ENCODE measurements at regions not wholly inside any gene's neighbourhood (a gene's known extent, or its start where the extent isn't known, plus 50 kb on each side); places are given as distances from the start of the nearest gene placed in this dataset.

DNA sequence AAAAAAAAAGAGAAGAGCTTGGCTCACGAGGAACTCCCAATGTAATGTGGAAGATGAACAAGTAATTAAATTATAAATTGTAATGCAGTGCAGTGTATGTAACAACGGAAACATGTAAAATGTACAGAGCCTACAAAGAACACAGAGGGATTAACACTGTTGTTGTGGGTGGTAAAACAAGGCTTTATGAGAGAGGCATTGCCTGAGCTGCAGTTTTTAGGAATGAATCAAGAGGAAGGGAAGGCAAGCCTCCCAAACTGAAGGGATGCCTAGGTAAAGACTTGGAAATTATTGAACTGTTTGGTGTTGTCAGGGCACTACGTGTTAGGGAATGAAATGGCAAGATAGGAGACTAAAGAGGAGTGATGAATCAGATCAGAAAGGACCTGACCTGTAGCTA, 213.7 kb downstream of the HTR7 start:
- no peaks in the 10 kb centered on the region for H3K36me3 ChIP-seq (ENCODE audit: insufficient read depth, low read length)
- H3K27ac ChIP-seq (ENCODE audit: low read depth, low read length): no peak overlapping the region
- no peaks in the 10 kb centered on the region for H3K9me3 ChIP-seq (ENCODE audit: low read length)
- no peak overlapping the region for H3K4me3 ChIP-seq (ENCODE audit: low read depth in 1 of 2, low read length in 2 of 2)
- no peak overlapping the region for H3K9ac ChIP-seq (ENCODE audit: low read length)
- H3K27me3 ChIP-seq (ENCODE audit: control insufficient read depth in 1 of 2, insufficient read depth in 2 of 2, low read length in 2 of 2): no peaks in the 10 kb centered on the region
- peaks cover 14% of the 10 kb centered on the region for H3K4me1 ChIP-seq (ENCODE audit: insufficient read depth, low read length)

DNA sequence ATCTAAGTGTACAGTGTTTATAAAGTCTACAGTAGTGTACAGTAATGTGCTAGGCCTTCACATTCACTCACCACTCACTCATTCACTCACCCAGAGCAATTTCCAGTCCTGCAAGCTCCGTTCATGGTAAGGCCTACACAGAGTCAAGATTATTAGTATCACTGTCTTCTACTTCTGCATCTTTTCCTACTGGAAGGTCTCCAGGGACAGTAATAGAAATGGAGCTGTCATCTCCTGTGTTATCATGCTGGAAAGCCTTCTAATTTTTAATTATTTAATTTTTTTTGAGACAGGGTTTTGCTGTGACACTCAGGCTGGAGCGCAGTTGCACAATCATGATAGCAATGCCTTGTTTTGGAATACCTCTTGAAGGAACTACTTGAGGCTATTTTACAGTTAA, 207.0 kb downstream of the HTR7 start:
- Histone ChIP-seq H3K27me3 (ENCODE audit: control insufficient read depth in 1 of 2, insufficient read depth in 2 of 2, low read length in 2 of 2) (no peaks in the 10 kb centered on the region), H3K36me3 (ENCODE audit: insufficient read depth, low read length) (no peaks in the 10 kb centered on the region), H3K9ac (ENCODE audit: low read length) (no peak overlapping the region), H3K4me3 (ENCODE audit: low read depth in 1 of 2, low read length in 2 of 2) (no peak overlapping the region), H3K9me3 (ENCODE audit: low read length) (no peaks in the 10 kb centered on the region), H3K27ac (ENCODE audit: low read depth, low read length) (no peak overlapping the region), H3K4me1 (ENCODE audit: insufficient read depth, low read length) (no peaks in the 10 kb centered on the region)

DNA sequence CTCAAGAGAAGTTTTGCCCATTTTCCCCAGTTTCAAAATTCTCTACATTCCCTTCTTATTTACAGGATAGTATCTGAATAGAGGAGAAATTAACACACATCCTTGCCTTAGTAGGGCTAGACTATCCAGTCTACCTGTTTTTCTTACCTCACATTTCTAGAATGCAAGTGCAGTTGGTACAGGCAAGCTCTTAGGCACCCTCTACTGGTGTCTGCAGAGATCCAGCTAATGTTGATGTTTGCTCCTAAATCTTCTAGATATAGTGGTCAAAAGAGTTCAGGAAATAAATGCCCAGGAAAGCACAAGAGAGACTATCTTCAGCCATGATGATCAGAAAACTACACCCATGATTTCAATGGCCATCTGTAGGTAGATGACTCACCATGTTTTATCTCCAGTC, 205.3 kb downstream of the HTR7 start:
- no peak overlapping the region for H3K9ac ChIP-seq (ENCODE audit: low read length)
- no peaks in the 10 kb centered on the region for H3K36me3 ChIP-seq (ENCODE audit: insufficient read depth, low read length)
- H3K27ac ChIP-seq (ENCODE audit: low read depth, low read length): no peak overlapping the region
- no peaks in the 10 kb centered on the region for H3K27me3 ChIP-seq (ENCODE audit: control insufficient read depth in 1 of 2, insufficient read depth in 2 of 2, low read length in 2 of 2)
- H3K9me3 ChIP-seq (ENCODE audit: low read length): no peaks in the 10 kb centered on the region
- H3K4me1 ChIP-seq (ENCODE audit: insufficient read depth, low read length): no peaks in the 10 kb centered on the region
- no peak overlapping the region for H3K4me3 ChIP-seq (ENCODE audit: low read depth in 1 of 2, low read length in 2 of 2)

DNA sequence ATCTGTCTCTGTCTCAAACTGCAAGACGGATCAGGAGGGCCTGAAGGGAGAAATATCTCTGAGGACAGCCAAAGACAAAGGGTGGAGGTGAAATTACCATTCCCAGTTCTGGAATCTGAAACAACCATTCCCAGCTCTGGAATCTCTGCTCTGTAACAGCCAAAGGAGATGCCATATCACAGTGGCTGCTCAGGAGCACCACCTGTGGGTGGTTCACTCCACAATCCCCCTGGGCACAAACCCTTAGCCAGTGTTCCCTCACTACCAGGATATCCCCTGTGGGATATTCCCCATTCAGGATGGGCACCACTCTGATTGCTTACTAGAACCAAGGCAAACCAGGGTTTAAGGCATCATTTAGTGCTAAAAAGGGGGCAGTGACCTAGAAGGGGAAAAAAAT, 199.0 kb downstream of the HTR7 start:
- Histone ChIP-seq H3K9ac (ENCODE audit: low read length) (no peak overlapping the region), H3K36me3 (ENCODE audit: insufficient read depth, low read length) (no peaks in the 10 kb centered on the region), H3K4me1 (ENCODE audit: insufficient read depth, low read length) (no peaks in the 10 kb centered on the region), H3K4me3 (ENCODE audit: low read depth in 1 of 2, low read length in 2 of 2) (no peak overlapping the region), H3K9me3 (ENCODE audit: low read length) (peaks cover 16% of the 10 kb centered on the region), H3K27ac (ENCODE audit: low read depth, low read length) (no peak overlapping the region), H3K27me3 (ENCODE audit: control insufficient read depth in 1 of 2, insufficient read depth in 2 of 2, low read length in 2 of 2) (no peaks in the 10 kb centered on the region)

DNA sequence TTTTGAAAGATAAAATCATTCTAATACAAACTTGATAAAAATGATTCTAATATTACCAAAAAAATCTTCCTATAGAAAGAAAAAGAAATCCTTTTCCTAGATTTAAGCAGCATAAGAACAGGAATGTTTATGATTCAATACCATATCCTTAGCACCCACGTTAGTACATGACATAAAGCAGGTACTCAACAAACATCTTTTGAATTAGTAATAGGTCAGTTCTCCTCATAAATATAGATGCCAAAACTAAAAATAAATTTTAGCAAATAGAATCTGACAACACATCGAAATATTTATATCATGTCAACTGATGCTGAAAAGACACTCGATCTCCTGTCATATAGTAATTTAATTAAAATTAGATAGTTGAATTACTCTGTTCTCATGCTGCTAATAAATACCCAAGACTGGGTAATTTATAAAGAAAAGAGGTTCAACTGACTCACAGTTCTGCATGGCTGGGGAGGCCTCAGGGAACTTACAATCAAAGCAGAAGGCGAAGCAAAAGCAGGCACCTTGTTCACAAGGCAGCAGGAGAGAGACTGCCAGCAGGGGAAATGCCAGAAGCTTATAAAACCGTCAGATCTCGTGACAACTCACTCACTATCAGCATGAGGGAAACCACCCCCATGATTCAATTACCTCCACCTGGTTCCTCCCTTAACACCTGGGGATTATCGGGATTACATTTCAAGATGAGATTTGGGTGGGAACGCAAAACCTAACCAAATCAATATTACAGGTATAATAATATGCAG, 191.8 kb downstream of the HTR7 start:
- no peak overlapping the region for H3K27ac ChIP-seq (ENCODE audit: low read depth, low read length)
- no peaks in the 10 kb centered on the region for H3K36me3 ChIP-seq (ENCODE audit: insufficient read depth, low read length)
- H3K4me3 ChIP-seq (ENCODE audit: low read depth in 1 of 2, low read length in 2 of 2): no peak overlapping the region
- no peaks in the 10 kb centered on the region for H3K27me3 ChIP-seq (ENCODE audit: control insufficient read depth in 1 of 2, insufficient read depth in 2 of 2, low read length in 2 of 2)
- no peaks in the 10 kb centered on the region for H3K4me1 ChIP-seq (ENCODE audit: insufficient read depth, low read length)
- no peak overlapping the region for H3K9ac ChIP-seq (ENCODE audit: low read length)
- no peaks in the 10 kb centered on the region for H3K9me3 ChIP-seq (ENCODE audit: low read length)

DNA sequence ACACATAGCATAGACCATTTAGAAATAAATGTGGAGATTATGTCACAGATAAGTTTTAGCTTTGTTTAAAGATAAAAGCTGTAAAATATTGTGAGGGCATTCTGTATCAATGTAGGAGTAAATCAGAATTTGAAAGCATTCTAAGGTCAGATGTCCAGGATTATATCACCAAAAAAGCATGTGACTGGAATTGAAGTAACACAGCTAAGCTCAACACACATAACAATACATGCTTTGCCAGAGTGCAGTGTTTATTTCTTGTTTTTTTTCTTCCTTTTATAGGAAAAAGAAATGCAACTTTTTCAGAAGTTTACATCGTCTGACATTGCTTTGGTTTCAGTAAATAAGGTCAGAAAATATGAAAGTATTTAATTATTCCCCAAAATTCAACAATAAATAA, 183.4 kb downstream of the HTR7 start:
- Histone ChIP-seq H3K4me3 (ENCODE audit: low read depth in 1 of 2, low read length in 2 of 2) (no peak overlapping the region), H3K27ac (ENCODE audit: low read depth, low read length) (no peak overlapping the region), H3K9me3 (ENCODE audit: low read length) (no peaks in the 10 kb centered on the region), H3K27me3 (ENCODE audit: control insufficient read depth in 1 of 2, insufficient read depth in 2 of 2, low read length in 2 of 2) (no peaks in the 10 kb centered on the region), H3K4me1 (ENCODE audit: insufficient read depth, low read length) (no peaks in the 10 kb centered on the region), H3K36me3 (ENCODE audit: insufficient read depth, low read length) (no peaks in the 10 kb centered on the region), H3K9ac (ENCODE audit: low read length) (no peak overlapping the region)

DNA sequence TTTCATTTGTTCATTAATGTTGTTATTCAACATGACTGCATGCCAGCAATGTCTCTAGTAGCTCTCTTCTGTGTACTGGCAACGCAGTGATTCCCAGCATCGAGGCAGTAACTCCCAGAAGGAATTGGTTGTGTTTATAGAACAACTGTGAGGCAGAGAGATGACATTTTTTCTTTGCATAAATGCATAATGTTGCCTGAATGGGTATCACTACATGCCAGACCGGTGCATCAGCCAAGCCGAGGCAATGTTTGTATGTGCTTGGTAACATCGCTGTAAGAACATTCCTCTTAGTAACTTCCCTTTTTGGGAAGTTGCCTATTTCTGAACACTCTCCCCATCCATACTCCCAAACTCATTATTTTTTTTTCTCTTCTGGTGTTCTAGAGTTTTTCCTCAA, 182.9 kb downstream of the HTR7 start:
- no peak overlapping the region for H3K9ac ChIP-seq (ENCODE audit: low read length)
- no peaks in the 10 kb centered on the region for H3K27me3 ChIP-seq (ENCODE audit: control insufficient read depth in 1 of 2, insufficient read depth in 2 of 2, low read length in 2 of 2)
- H3K27ac ChIP-seq (ENCODE audit: low read depth, low read length): no peak overlapping the region
- no peaks in the 10 kb centered on the region for H3K4me1 ChIP-seq (ENCODE audit: insufficient read depth, low read length)
- no peaks in the 10 kb centered on the region for H3K36me3 ChIP-seq (ENCODE audit: insufficient read depth, low read length)
- H3K9me3 ChIP-seq (ENCODE audit: low read length): no peaks in the 10 kb centered on the region
- H3K4me3 ChIP-seq (ENCODE audit: low read depth in 1 of 2, low read length in 2 of 2): no peak overlapping the region

DNA sequence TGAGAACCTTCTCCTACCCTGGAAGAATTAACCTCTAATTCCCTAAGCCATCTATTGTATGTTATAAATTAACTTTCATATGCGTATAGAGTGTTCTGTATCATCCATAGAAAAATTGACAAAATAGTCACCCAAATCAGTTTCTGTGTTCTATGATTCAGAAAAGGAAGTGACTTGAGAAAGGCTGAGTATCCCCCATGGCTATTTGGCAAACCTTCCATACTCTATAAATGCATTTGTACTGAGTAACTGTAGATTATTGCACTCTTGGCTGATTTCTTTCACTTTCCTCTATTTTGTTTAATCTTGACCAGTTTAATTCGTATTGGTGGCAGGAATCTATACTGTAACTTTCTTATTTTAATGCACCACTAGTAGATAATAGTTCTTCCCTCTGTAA, 182.2 kb downstream of the HTR7 start:
- H3K9me3 ChIP-seq (ENCODE audit: low read length): no peaks in the 10 kb centered on the region
- no peak overlapping the region for H3K9ac ChIP-seq (ENCODE audit: low read length)
- no peaks in the 10 kb centered on the region for H3K36me3 ChIP-seq (ENCODE audit: insufficient read depth, low read length)
- no peak overlapping the region for H3K27ac ChIP-seq (ENCODE audit: low read depth, low read length)
- no peaks in the 10 kb centered on the region for H3K27me3 ChIP-seq (ENCODE audit: control insufficient read depth in 1 of 2, insufficient read depth in 2 of 2, low read length in 2 of 2)
- H3K4me3 ChIP-seq (ENCODE audit: low read depth in 1 of 2, low read length in 2 of 2): no peak overlapping the region
- H3K4me1 ChIP-seq (ENCODE audit: insufficient read depth, low read length): no peaks in the 10 kb centered on the region
